AG09309 (cell line): ENCODE measurements at regions not wholly inside any gene's neighbourhood (a gene's known extent, or its start where the extent isn't known, plus 50 kb on each side); places are given as distances from the start of the nearest gene placed in this dataset.

Source experiments
- DNase-seq: peaks from one replicate; pipeline ENCODE4 v3.0.0-alpha.2; 2010; ENCODE audit warnings: low read depth
- H3K4me3 ChIP-seq: 2 replicates; pipeline ENCODE4 v1.5.1; 2011; ENCODE audit warnings: mild to moderate bottlenecking, low read depth, low read length, moderate library complexity; ENCODE audit not compliant: control insufficient read depth
- TF ChIP-seq, protein P1 (sequence below): IDR thresholded peaks from 2 replicates; pipeline ENCODE4 v1.5.1; 2011; ENCODE audit warnings: mild to moderate bottlenecking, low read depth, low read length, inconsistent platforms; ENCODE audit not compliant: insufficient read depth, control insufficient read depth; ENCODE audit errors: missing control alignments

DNA sequence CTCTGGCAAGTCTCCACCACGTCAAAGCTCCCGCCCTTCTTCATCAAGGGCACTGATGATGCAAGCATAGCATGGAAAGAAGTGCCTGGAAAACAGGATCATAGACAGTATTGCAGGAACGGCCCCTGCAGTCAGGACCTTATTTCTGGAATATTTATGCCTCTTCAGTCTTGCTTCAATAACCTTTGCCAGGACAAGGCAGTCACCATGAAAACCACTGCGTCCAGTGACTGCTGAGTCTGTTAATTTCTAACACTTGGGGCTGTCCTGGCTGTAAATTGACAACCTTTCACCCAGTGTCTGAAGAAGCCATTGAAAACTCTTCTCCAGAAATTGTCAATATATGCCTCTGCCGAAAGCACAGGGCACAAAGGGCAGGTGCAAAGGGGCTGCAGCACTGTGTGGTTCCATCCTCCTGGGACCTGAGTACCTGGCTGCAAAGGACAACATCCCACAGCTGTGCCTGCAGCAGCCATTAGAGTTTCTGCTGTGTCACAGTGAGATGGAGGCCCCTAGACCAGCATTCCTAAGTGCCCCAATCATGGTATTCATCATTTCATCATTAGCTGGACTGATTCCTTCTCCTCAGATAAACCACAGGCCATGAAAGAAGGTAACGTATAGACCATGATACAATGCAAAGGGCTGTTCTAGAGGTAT lies 819.6 kb downstream of the RNF144A start:
- TF ChIP-seq, protein P1, sequence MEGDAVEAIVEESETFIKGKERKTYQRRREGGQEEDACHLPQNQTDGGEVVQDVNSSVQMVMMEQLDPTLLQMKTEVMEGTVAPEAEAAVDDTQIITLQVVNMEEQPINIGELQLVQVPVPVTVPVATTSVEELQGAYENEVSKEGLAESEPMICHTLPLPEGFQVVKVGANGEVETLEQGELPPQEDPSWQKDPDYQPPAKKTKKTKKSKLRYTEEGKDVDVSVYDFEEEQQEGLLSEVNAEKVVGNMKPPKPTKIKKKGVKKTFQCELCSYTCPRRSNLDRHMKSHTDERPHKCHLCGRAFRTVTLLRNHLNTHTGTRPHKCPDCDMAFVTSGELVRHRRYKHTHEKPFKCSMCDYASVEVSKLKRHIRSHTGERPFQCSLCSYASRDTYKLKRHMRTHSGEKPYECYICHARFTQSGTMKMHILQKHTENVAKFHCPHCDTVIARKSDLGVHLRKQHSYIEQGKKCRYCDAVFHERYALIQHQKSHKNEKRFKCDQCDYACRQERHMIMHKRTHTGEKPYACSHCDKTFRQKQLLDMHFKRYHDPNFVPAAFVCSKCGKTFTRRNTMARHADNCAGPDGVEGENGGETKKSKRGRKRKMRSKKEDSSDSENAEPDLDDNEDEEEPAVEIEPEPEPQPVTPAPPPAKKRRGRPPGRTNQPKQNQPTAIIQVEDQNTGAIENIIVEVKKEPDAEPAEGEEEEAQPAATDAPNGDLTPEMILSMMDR: no peak
- H3K4me3 ChIP-seq: no peak overlapping the region
- DNase-seq: no peak

GRCh38 chr2:7738596-7738995 lies 821.4 kb downstream of the RNF144A start:
- peak; percentile 33 for DNase-seq
- TF ChIP-seq, protein P1: no peak
- no peak overlapping the region for H3K4me3 ChIP-seq

- no peak overlapping the region for H3K4me3 ChIP-seq
- no peak for DNase-seq
- TF ChIP-seq, protein P1: no peak
Observed at GRCh38 chr2:7740114-7740513, 822.9 kb downstream of the RNF144A start.

- no peak overlapping the region for H3K4me3 ChIP-seq
- TF ChIP-seq, protein P1: no peak
- no peak for DNase-seq
Observed at GRCh38 chr2:7742301-7742700, 825.1 kb downstream of the RNF144A start.

- TF ChIP-seq, protein P1: no peak
- no peak for DNase-seq
- no peak overlapping the region for H3K4me3 ChIP-seq
Observed at GRCh38 chr2:7744827-7745226, 827.6 kb downstream of the RNF144A start.

GRCh38 chr2:7745369-7745768 lies 828.2 kb downstream of the RNF144A start:
- no peak overlapping the region for H3K4me3 ChIP-seq
- no peak for DNase-seq
- TF ChIP-seq, protein P1: no peak
